Astrocyte (in vitro differentiated cells and primary cell): ENCODE measurements at regions not wholly inside any gene's neighbourhood (a gene's known extent, or its start where the extent isn't known, plus 50 kb on each side); places are given as distances from the start of the nearest gene placed in this dataset.

Experiments
- DNase-seq: peaks from one replicate; pipeline ENCODE4 v3.0.0-alpha.2; 2010; ENCODE audit warnings: low read depth
- FAIRE-seq: peaks from 2 replicates; lab custom pipeline; 2011; peaks lifted over from hg19 to GRCh38; lab: Jason Lieb, UNC
- H2AFZ ChIP-seq: 2 replicates; pipeline ENCODE4 v1.6.0; 2012; ENCODE audit warnings: low read depth, low read length, inconsistent platforms
- H3K27ac ChIP-seq: 2 replicates; pipeline ENCODE4 v1.5.1; 2011; ENCODE audit warnings: low read depth, low read length, inconsistent platforms
- H3K27me3 ChIP-seq: 2 replicates; pipeline ENCODE4 v1.6.0; 2011; ENCODE audit warnings: low read length, inconsistent platforms; ENCODE audit not compliant: insufficient read depth
- H3K36me3 ChIP-seq: 2 replicates; pipeline ENCODE4 v1.5.1; 2011; ENCODE audit warnings: low read length, inconsistent platforms; ENCODE audit not compliant: insufficient read depth
- H3K4me1 ChIP-seq: 2 replicates; pipeline ENCODE4 v1.5.1; 2011; ENCODE audit warnings: low read length, inconsistent platforms; ENCODE audit not compliant: insufficient read depth
- H3K4me2 ChIP-seq: 2 replicates; pipeline ENCODE4 v1.6.0; 2012; ENCODE audit warnings: low read length, inconsistent platforms
- H3K4me3 ChIP-seq: 2 replicates; pipeline ENCODE4 v1.5.1; 2011; ENCODE audit warnings: low read depth, mild to moderate bottlenecking, low read length, inconsistent platforms; ENCODE audit not compliant: insufficient read depth
- H3K79me2 ChIP-seq: 2 replicates; pipeline ENCODE4 v1.6.0; 2012; ENCODE audit warnings: mild to moderate bottlenecking, low read length, inconsistent platforms; ENCODE audit not compliant: insufficient read depth
- H3K9ac ChIP-seq: 2 replicates; pipeline ENCODE4 v1.6.0; 2012; ENCODE audit warnings: mild to moderate bottlenecking, low read length, inconsistent platforms
- H3K9me3 ChIP-seq: 2 replicates; pipeline ENCODE4 v1.5.1; 2012; ENCODE audit warnings: low read depth, mild to moderate bottlenecking, low read length, inconsistent platforms; ENCODE audit not compliant: insufficient read depth
- H4K20me1 ChIP-seq: 2 replicates; pipeline ENCODE4 v1.6.0; 2012; ENCODE audit warnings: low read length, inconsistent platforms; ENCODE audit not compliant: insufficient read depth
- H3K27ac Mint-ChIP-seq: one replicate; pipeline ENCODE4 v1.8.0; 2021; ENCODE audit warnings: mild to moderate bottlenecking, mixed read lengths; ENCODE audit not compliant: unreplicated experiment
- H3K27me3 Mint-ChIP-seq: one replicate; pipeline ENCODE4 v1.8.0; 2021; ENCODE audit warnings: low read depth, mixed read lengths; ENCODE audit not compliant: unreplicated experiment
- H3K36me3 Mint-ChIP-seq: one replicate; pipeline ENCODE4 v1.8.0; 2021; ENCODE audit warnings: low read depth, mixed read lengths; ENCODE audit not compliant: unreplicated experiment
- H3K4me1 Mint-ChIP-seq: one replicate; pipeline ENCODE4 v1.8.0; 2021; ENCODE audit warnings: low read depth, mixed read lengths; ENCODE audit not compliant: unreplicated experiment
- H3K4me3 Mint-ChIP-seq: one replicate; pipeline ENCODE4 v1.8.0; 2021; ENCODE audit warnings: mild to moderate bottlenecking, moderate library complexity, mixed read lengths; ENCODE audit not compliant: unreplicated experiment
- H3K9me3 Mint-ChIP-seq: one replicate; pipeline ENCODE4 v1.8.0; 2021; ENCODE audit warnings: mild to moderate bottlenecking, mixed read lengths; ENCODE audit not compliant: unreplicated experiment
- CTCF ChIP-seq: IDR thresholded peaks from 2 replicates; pipeline ENCODE4 v1.5.1; 2011; ENCODE audit warnings: low read depth, mild to moderate bottlenecking, inconsistent platforms, low read length, moderate library complexity; ENCODE audit not compliant: insufficient read depth
- EZH2 ChIP-seq: IDR thresholded peaks from 2 replicates; pipeline ENCODE4 v1.6.1; 2012; ENCODE audit warnings: mild to moderate bottlenecking, low read length, inconsistent platforms; ENCODE audit not compliant: insufficient read depth

GRCh38 chr2:71974846-71975245 lies 172.8 kb downstream of the CYP26B1 start:
- FAIRE-seq (no peak), DNase-seq (peak; percentile 16)
- Histone ChIP-seq H3K79me2 (no peaks in the 10 kb centered on the region), H3K9ac (no peak overlapping the region), H3K9me3 (no peaks in the 10 kb centered on the region), H3K27me3 (peaks cover 5% of the 10 kb centered on the region), H4K20me1 (no peaks in the 10 kb centered on the region), H2AFZ (no peak overlapping the region), H3K27ac (no peak overlapping the region), H3K4me1 (no peaks in the 10 kb centered on the region), H3K4me2 (no peak overlapping the region), H3K36me3 (no peaks in the 10 kb centered on the region), H3K4me3 (no peak overlapping the region)
- Mint-ChIP-seq H3K4me1 (no peaks in the 10 kb centered on the region), H3K4me3 (no peak overlapping the region), H3K27me3 (peaks cover 12% of the 10 kb centered on the region), H3K27ac (no peak overlapping the region), H3K9me3 (peaks cover 3% of the 10 kb centered on the region), H3K36me3 (no peaks in the 10 kb centered on the region)
- TF ChIP-seq CTCF = no peak
- TF ChIP-seq EZH2 = no peak

- Histone ChIP-seq H3K4me3 (no peak overlapping the region), H3K4me1 (no peaks in the 10 kb centered on the region), H3K27me3 (peaks cover 5% of the 10 kb centered on the region), H3K79me2 (no peaks in the 10 kb centered on the region), H3K9me3 (no peaks in the 10 kb centered on the region), H3K27ac (no peak overlapping the region), H3K9ac (no peak overlapping the region), H3K36me3 (no peaks in the 10 kb centered on the region), H4K20me1 (no peaks in the 10 kb centered on the region), H2AFZ (no peak overlapping the region), H3K4me2 (no peak overlapping the region)
- H3K27ac Mint-ChIP-seq = no peak overlapping the region
- peaks cover 5% of the 10 kb centered on the region for H3K9me3 Mint-ChIP-seq
- H3K4me1 Mint-ChIP-seq = no peaks in the 10 kb centered on the region
- no peak overlapping the region for H3K4me3 Mint-ChIP-seq
- no peaks in the 10 kb centered on the region for H3K36me3 Mint-ChIP-seq
- FAIRE-seq = no peak
- DNase-seq = no peak
- peaks cover 38% of the 10 kb centered on the region for H3K27me3 Mint-ChIP-seq
- TF ChIP-seq CTCF (no peak), EZH2 (no peak)
Observed at GRCh38 chr2:71971493-71971892, 176.2 kb downstream of the CYP26B1 start.

GRCh38 chr2:71965530-71965929 lies 182.1 kb downstream of the CYP26B1 start:
- FAIRE-seq = no peak
- H3K36me3 Mint-ChIP-seq = no peaks in the 10 kb centered on the region

More at GRCh38 chr2:71965530-71965929, 182.1 kb downstream of the CYP26B1 start:
- no peaks in the 10 kb centered on the region for H4K20me1 ChIP-seq
- TF ChIP-seq CTCF (no peak), EZH2 (no peak)
- Mint-ChIP-seq H3K9me3 (peaks cover 5% of the 10 kb centered on the region), H3K27ac (no peak overlapping the region), H3K4me3 (no peak overlapping the region), H3K27me3 (peaks cover 37% of the 10 kb centered on the region), H3K4me1 (no peaks in the 10 kb centered on the region)
- no peak overlapping the region for H3K4me3 ChIP-seq
- H3K27ac ChIP-seq = no peak overlapping the region
- peaks cover 16% of the 10 kb centered on the region for H3K27me3 ChIP-seq
- H2AFZ ChIP-seq = no peak overlapping the region
- H3K4me2 ChIP-seq = no peak overlapping the region
- no peak for DNase-seq
- H3K4me1 ChIP-seq = no peaks in the 10 kb centered on the region
- no peaks in the 10 kb centered on the region for H3K79me2 ChIP-seq
- no peaks in the 10 kb centered on the region for H3K36me3 ChIP-seq
- H3K9me3 ChIP-seq = no peaks in the 10 kb centered on the region
- no peak overlapping the region for H3K9ac ChIP-seq
